Hepatocyte (in vitro differentiated cells): ENCODE measurements at regions not wholly inside any gene's neighbourhood (a gene's known extent, or its start where the extent isn't known, plus 50 kb on each side); places are given as distances from the start of the nearest gene placed in this dataset.

Source experiments
- DNase-seq: peaks from one replicate; pipeline ENCODE4 v3.0.0-alpha.2; 2016; ENCODE audit warnings: low spot score
- H2AFZ ChIP-seq: fragments of 200-600 bp; sonication (generic); 2 replicates; pipeline ENCODE4 v1.6.0; 2016; ENCODE audit warnings: antibody characterized with exemption, mild to moderate bottlenecking
- H3K27ac ChIP-seq: fragments of 200-600 bp; sonication (generic); 2 replicates; pipeline ENCODE4 v1.5.1; 2016; ENCODE audit warnings: mild to moderate bottlenecking
- H3K27me3 ChIP-seq: fragments of 200-600 bp; sonication (generic); 2 replicates; pipeline ENCODE4 v1.6.1; 2016
- H3K36me3 ChIP-seq: fragments of 200-600 bp; sonication (generic); replicated peaks from 2 replicates; pipeline ENCODE4 v1.5.1; 2016; ENCODE audit warnings: low read depth; ENCODE audit not compliant: insufficient read depth
- H3K4me1 ChIP-seq: fragments of 200-600 bp; sonication (generic); 2 replicates; pipeline ENCODE4 v1.5.1; 2016; ENCODE audit warnings: mild to moderate bottlenecking, moderate library complexity; ENCODE audit not compliant: insufficient read depth
- H3K4me2 ChIP-seq: fragments of 200-600 bp; sonication (generic); 2 replicates; pipeline ENCODE4 v1.6.0; 2016
- H3K4me3 ChIP-seq: fragments of 200-600 bp; sonication (generic); 2 replicates; pipeline ENCODE4 v1.5.1; 2016; ENCODE audit warnings: mild to moderate bottlenecking
- H3K79me2 ChIP-seq: fragments of 200-600 bp; sonication (generic); 2 replicates; pipeline ENCODE4 v1.6.0; 2017; ENCODE audit warnings: mild to moderate bottlenecking
- H3K9me2 ChIP-seq: fragments of 200-600 bp; sonication (generic); replicated peaks from 2 replicates; pipeline ENCODE4 v1.6.0; 2017; ENCODE audit warnings: mild to moderate bottlenecking; ENCODE audit not compliant: insufficient read depth
- H3K9me3 ChIP-seq: fragments of 200-600 bp; sonication (generic); 2 replicates; pipeline ENCODE4 v1.5.1; 2016; ENCODE audit warnings: low read depth, mild to moderate bottlenecking
- H4K20me1 ChIP-seq: fragments of 200-600 bp; sonication (generic); 2 replicates; pipeline ENCODE4 v1.6.0; 2016; ENCODE audit warnings: mild to moderate bottlenecking; ENCODE audit not compliant: insufficient read depth, poor library complexity, severe bottlenecking
- EZH2 ChIP-seq: fragments of 200-600 bp; sonication (generic); IDR thresholded peaks from 2 replicates; pipeline ENCODE4 v1.6.1; 2016; ENCODE audit warnings: antibody characterized with exemption, mild to moderate bottlenecking, borderline replicate concordance
- EZH2phosphoT487 ChIP-seq: fragments of 200-600 bp; sonication (generic); IDR thresholded peaks from one replicate; pipeline ENCODE4 v1.6.1; 2018; ENCODE audit warnings: antibody characterized with exemption, mild to moderate bottlenecking, low read depth, moderate library complexity; ENCODE audit not compliant: unreplicated experiment, severe bottlenecking
- WGBS: methylation state at CpG from one replicate; pipeline ENCODE4 v1.1.6; 2016; ENCODE audit warnings: low lambda C conversion rate; ENCODE audit errors: missing lambda C conversion rate; 5-methylcytosine and 5-hydroxymethylcytosine counted together
- TF ChIP-seq, protein P1 (sequence below): fragments of 200-600 bp; sonication (generic); IDR thresholded peaks from 2 replicates; pipeline ENCODE4 v1.5.1; 2016; ENCODE audit warnings: antibody characterized with exemption, mild to moderate bottlenecking; ENCODE audit not compliant: poor library complexity

DNA sequence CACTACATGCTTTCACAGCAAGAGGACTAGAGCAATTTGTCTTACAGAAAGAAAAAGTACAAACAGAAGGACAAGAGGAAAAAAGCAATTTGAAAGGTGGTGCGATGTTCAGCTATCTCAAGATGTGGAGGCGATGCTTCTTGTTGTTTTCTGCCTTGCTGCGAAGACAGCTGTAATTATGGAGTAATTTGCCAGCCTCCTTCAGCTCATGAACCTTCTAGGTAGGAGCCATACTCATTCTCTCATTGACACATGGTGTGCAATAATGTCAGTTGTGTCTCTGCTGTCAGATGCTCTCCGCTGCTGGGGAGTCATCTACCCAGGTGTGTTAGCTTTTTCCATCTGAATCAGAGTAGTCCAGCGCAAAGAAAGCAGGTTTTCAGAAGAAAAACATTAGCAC lies 424.5 kb downstream of the NR2F1-AS1 start:
- Histone ChIP-seq H3K4me3 (no peak overlapping the region), H3K36me3 (no peaks in the 10 kb centered on the region), H3K27ac (no peak overlapping the region), H3K4me2 (no peak overlapping the region), H4K20me1 (no peaks in the 10 kb centered on the region), H3K4me1 (peaks cover 5% of the 10 kb centered on the region), H2AFZ (no peak overlapping the region), H3K9me3 (no peaks in the 10 kb centered on the region), H3K27me3 (no peaks in the 10 kb centered on the region), H3K79me2 (no peaks in the 10 kb centered on the region), H3K9me2 (no peaks in the 10 kb centered on the region)
- DNase-seq = no peak
- 92% methylated on average over 5 of the region's 5 CpGs for WGBS
- TF ChIP-seq EZH2phosphoT487 (no peak), EZH2 (no peak)
- TF ChIP-seq, protein P1, sequence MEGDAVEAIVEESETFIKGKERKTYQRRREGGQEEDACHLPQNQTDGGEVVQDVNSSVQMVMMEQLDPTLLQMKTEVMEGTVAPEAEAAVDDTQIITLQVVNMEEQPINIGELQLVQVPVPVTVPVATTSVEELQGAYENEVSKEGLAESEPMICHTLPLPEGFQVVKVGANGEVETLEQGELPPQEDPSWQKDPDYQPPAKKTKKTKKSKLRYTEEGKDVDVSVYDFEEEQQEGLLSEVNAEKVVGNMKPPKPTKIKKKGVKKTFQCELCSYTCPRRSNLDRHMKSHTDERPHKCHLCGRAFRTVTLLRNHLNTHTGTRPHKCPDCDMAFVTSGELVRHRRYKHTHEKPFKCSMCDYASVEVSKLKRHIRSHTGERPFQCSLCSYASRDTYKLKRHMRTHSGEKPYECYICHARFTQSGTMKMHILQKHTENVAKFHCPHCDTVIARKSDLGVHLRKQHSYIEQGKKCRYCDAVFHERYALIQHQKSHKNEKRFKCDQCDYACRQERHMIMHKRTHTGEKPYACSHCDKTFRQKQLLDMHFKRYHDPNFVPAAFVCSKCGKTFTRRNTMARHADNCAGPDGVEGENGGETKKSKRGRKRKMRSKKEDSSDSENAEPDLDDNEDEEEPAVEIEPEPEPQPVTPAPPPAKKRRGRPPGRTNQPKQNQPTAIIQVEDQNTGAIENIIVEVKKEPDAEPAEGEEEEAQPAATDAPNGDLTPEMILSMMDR = no peak

DNA sequence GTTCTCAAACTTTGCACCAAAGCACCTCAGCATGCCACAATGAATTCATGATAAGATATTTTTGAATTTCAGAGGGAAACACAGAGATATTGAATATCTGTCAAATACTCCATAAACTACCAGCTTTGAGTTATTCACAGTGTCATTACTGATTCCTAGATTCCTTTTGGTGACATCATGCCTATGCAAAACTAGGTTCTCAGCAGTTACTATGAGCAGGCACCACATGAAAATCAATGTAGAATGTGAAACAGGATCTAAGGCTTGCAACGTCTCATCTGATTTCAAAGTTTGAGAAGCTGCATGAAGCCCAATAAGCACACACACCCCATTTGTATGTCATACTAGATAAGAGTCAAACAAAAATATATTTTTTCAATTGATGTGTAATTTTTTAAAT lies 426.5 kb downstream of the NR2F1-AS1 start:
- Histone ChIP-seq H3K4me2 (no peak overlapping the region), H3K9me2 (no peaks in the 10 kb centered on the region), H3K4me3 (no peak overlapping the region), H2AFZ (no peak overlapping the region), H3K9me3 (no peaks in the 10 kb centered on the region), H3K79me2 (no peaks in the 10 kb centered on the region), H3K27ac (no peak overlapping the region), H3K4me1 (no peaks in the 10 kb centered on the region), H4K20me1 (no peaks in the 10 kb centered on the region), H3K27me3 (no peaks in the 10 kb centered on the region), H3K36me3 (no peaks in the 10 kb centered on the region)
- WGBS = 77% methylated on average over 1 of the region's 1 CpG
- DNase-seq = no peak
- TF ChIP-seq, protein P1 = no peak
- TF ChIP-seq EZH2phosphoT487 = no peak
- TF ChIP-seq EZH2 = no peak

DNA sequence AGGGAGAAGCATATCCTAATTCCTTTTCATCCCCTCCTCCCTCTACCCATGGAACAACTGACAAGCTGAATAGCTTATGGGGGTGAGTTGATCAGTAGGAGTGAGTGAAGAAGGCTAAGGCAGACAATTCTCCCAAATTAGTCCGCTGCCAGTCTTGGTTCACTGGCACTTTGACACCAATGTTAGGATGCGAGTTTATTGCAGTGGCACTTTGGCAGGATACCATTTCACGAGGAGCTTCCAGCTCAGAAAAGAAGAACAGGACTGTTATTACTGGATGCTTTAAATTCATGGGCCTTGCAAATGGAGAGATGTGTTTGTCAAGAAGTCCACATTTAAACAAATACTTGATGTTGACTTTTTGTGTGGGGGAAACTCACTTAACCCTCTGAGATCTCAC lies 427.6 kb downstream of the NR2F1-AS1 start:
- WGBS = 91% methylated on average over 3 of the region's 3 CpGs
- H3K4me1 ChIP-seq = no peaks in the 10 kb centered on the region
- H3K4me2 ChIP-seq = no peak overlapping the region
- TF ChIP-seq, protein P1 = no peak
- TF ChIP-seq EZH2phosphoT487 (no peak), EZH2 (no peak)
- DNase-seq = no peak
- no peaks in the 10 kb centered on the region for H3K9me3 ChIP-seq
- no peaks in the 10 kb centered on the region for H4K20me1 ChIP-seq
- H3K27me3 ChIP-seq = no peaks in the 10 kb centered on the region
- H2AFZ ChIP-seq = no peak overlapping the region
- no peaks in the 10 kb centered on the region for H3K9me2 ChIP-seq
- no peak overlapping the region for H3K27ac ChIP-seq
- no peaks in the 10 kb centered on the region for H3K79me2 ChIP-seq
- H3K36me3 ChIP-seq = no peaks in the 10 kb centered on the region
- no peak overlapping the region for H3K4me3 ChIP-seq

DNA sequence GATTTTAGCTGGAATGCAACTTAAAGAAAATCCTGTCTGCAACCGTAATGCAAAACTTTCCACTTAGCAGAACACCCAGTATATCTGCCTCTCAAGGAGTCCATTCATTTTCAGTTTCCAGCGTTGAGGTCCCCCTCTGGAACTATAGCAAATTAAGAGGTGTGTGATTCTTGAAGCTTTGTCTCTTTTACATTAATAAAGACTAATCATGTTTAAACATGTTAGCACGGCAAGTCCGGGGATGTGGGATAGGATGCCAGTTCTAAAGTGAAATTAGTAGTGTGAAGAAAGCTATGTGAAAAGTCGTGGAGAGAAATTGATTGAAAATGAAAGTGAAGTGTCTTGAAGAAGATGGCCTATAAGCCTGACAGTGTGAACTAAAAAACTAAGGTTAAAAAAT lies 429.1 kb downstream of the NR2F1-AS1 start:
- no peaks in the 10 kb centered on the region for H4K20me1 ChIP-seq
- H3K4me2 ChIP-seq = no peak overlapping the region
- TF ChIP-seq, protein P1 = no peak
- TF ChIP-seq EZH2 (no peak), EZH2phosphoT487 (no peak)
- 94% methylated on average over 5 of the region's 5 CpGs for WGBS
- no peak overlapping the region for H3K27ac ChIP-seq
- no peaks in the 10 kb centered on the region for H3K27me3 ChIP-seq
- H3K79me2 ChIP-seq = no peaks in the 10 kb centered on the region
- no peak for DNase-seq
- H3K36me3 ChIP-seq = no peaks in the 10 kb centered on the region
- H2AFZ ChIP-seq = no peak overlapping the region
- H3K9me2 ChIP-seq = no peaks in the 10 kb centered on the region
- no peak overlapping the region for H3K4me3 ChIP-seq
- no peaks in the 10 kb centered on the region for H3K4me1 ChIP-seq
- H3K9me3 ChIP-seq = no peaks in the 10 kb centered on the region
